Neural crest cell (in vitro differentiated cells): ENCODE measurements at regions not wholly inside any gene's neighbourhood (a gene's known extent, or its start where the extent isn't known, plus 50 kb on each side); places are given as distances from the start of the nearest gene placed in this dataset.

ENCODE experiments used
- DNase-seq: peaks from one replicate; pipeline ENCODE4 v3.0.0; 2021; ENCODE audit warnings: low read depth, mixed read lengths, low spot score
- H3K27ac Mint-ChIP-seq: one replicate; pipeline ENCODE4 v1.8.0; 2021; ENCODE audit warnings: mild to moderate bottlenecking, mixed read lengths; ENCODE audit not compliant: unreplicated experiment
- H3K27me3 Mint-ChIP-seq: 2 replicates; pipeline ENCODE4 v1.8.0; 2021; ENCODE audit warnings: low read depth, mild to moderate bottlenecking, mixed read lengths
- H3K36me3 Mint-ChIP-seq: 2 replicates; pipeline ENCODE4 v1.8.0; 2021; ENCODE audit warnings: low read depth, mild to moderate bottlenecking, mixed read lengths
- H3K4me1 Mint-ChIP-seq: 2 replicates; pipeline ENCODE4 v1.8.0; 2021; ENCODE audit warnings: mixed read lengths
- H3K4me3 Mint-ChIP-seq: one replicate; pipeline ENCODE4 v1.8.0; 2021; ENCODE audit warnings: mild to moderate bottlenecking, mixed read lengths
- H3K9me3 Mint-ChIP-seq: 2 replicates; pipeline ENCODE4 v1.8.0; 2021; ENCODE audit warnings: mixed read lengths
- CTCF ChIP-seq: fragments of 200-600 bp; sonication (generic); conservative IDR thresholded peaks from 2 replicates; pipeline ENCODE4 v1.5.0; 2021; ENCODE audit warnings: antibody characterized with exemption, mild to moderate bottlenecking

- H3K4me3 Mint-ChIP-seq: no peak overlapping the region
- H3K27me3 Mint-ChIP-seq: no peaks in the 10 kb centered on the region
- no peaks in the 10 kb centered on the region for H3K4me1 Mint-ChIP-seq
- H3K9me3 Mint-ChIP-seq: peaks cover 1% of the 10 kb centered on the region
- no peak for DNase-seq
- H3K27ac Mint-ChIP-seq: no peak overlapping the region
- no peak for TF ChIP-seq CTCF
- H3K36me3 Mint-ChIP-seq: no peaks in the 10 kb centered on the region
These were observed 213.0 kb downstream of the IPO8 start for GRCh38 chr12:30482650-30483049.

GRCh38 chr12:30473274-30473673 is 222.4 kb downstream of the IPO8 start:
- Mint-ChIP-seq H3K27me3 (peaks cover 3% of the 10 kb centered on the region), H3K9me3 (peaks cover 28% of the 10 kb centered on the region), H3K36me3 (peaks cover 3% of the 10 kb centered on the region)

GRCh38 chr12:30466093-30466585 is 229.5 kb downstream of the IPO8 start:
- no peak for DNase-seq
- H3K27ac Mint-ChIP-seq: no peak overlapping the region
- no peak overlapping the region for H3K4me3 Mint-ChIP-seq
- peaks cover 3% of the 10 kb centered on the region for H3K27me3 Mint-ChIP-seq
- no peaks in the 10 kb centered on the region for H3K4me1 Mint-ChIP-seq
- H3K36me3 Mint-ChIP-seq: peaks cover 3% of the 10 kb centered on the region
- no peak for TF ChIP-seq CTCF
- peaks cover 17% of the 10 kb centered on the region for H3K9me3 Mint-ChIP-seq

More at GRCh38 chr12:30473274-30473673, 222.4 kb downstream of the IPO8 start:
- Mint-ChIP-seq H3K4me3 (no peak overlapping the region), H3K27ac (no peak overlapping the region), H3K4me1 (no peaks in the 10 kb centered on the region)
- no peak for DNase-seq
- TF ChIP-seq CTCF: no peak

- H3K4me1 Mint-ChIP-seq: no peaks in the 10 kb centered on the region
- DNase-seq: no peak
- peaks cover under 1% of the 10 kb centered on the region for H3K9me3 Mint-ChIP-seq
- H3K4me3 Mint-ChIP-seq: no peak overlapping the region
- TF ChIP-seq CTCF: no peak
- no peak overlapping the region for H3K27ac Mint-ChIP-seq
- H3K36me3 Mint-ChIP-seq: no peaks in the 10 kb centered on the region
- no peaks in the 10 kb centered on the region for H3K27me3 Mint-ChIP-seq
These were observed 232.0 kb downstream of the IPO8 start for GRCh38 chr12:30463636-30464035.

- H3K4me3 Mint-ChIP-seq: no peak overlapping the region
- no peaks in the 10 kb centered on the region for H3K27me3 Mint-ChIP-seq
- no peaks in the 10 kb centered on the region for H3K36me3 Mint-ChIP-seq
- H3K9me3 Mint-ChIP-seq: peaks cover 7% of the 10 kb centered on the region
- no peaks in the 10 kb centered on the region for H3K4me1 Mint-ChIP-seq
- TF ChIP-seq CTCF: no peak
- no peak overlapping the region for H3K27ac Mint-ChIP-seq
- no peak for DNase-seq
These were observed 233.4 kb downstream of the IPO8 start for GRCh38 chr12:30462249-30462648.
